GM18502 (cell line): ENCODE measurements at regions not wholly inside any gene's neighbourhood (a gene's known extent, or its start where the extent isn't known, plus 50 kb on each side); places are given as distances from the start of the nearest gene placed in this dataset.

Experiments
- ATAC-seq: cut with Tn5 transposase; IDR thresholded peaks from one replicate; pipeline ENCODE4 v1.9.1; 2021; ENCODE audit warnings: mild to moderate bottlenecking; ENCODE audit not compliant: unreplicated experiment, poor library complexity

DNA sequence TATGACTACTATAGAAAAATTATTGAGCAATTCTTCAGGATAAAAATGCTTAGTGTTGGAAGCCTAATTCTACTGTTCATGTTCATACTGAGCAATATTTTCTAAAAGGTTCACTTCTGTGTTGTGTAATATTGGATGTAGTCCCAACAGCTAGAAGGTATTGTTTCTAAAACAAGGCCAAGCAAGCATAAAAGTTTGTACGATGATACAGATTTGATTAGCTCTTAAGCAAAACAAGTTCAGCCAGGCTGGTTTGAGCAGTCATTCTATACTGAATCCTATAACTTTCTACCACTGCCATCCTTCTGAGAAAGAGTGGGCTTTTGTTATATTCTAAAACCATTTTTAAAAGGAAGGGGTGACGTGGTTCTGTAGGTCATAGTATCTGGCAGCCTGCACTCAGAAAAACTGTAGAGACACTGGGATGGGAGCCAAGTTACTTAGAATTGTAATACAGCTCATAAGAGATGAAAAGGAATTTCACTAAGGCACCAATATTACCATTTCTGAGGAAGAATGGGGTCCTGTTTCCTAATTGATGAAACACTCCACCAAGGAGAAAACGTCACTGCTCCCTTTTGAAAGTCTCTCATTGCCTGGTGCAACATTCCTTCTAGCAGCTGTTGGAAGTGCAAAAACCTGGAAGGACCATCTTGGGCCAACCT lies 275.0 kb upstream of the DACH1 start:
- no peak for ATAC-seq

DNA sequence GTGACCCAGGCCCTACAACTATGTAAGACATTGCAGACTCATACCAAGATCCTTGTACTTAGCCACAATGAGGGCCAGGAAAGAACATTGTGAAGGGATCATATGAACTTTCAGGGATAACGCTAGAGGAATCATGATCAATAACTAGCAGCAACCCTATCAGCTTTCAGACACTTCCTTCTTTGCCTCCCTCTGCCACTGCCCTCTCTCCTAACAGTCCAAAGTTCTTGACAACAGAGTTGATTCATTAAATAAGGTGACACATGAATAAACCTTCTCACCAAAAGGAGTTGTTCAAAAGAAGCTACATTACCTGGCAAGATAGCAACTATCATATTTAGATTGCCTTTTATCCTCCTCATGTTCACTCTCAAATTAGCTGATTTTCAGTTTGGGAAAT lies 272.2 kb upstream of the DACH1 start:
- ATAC-seq, result no peak

DNA sequence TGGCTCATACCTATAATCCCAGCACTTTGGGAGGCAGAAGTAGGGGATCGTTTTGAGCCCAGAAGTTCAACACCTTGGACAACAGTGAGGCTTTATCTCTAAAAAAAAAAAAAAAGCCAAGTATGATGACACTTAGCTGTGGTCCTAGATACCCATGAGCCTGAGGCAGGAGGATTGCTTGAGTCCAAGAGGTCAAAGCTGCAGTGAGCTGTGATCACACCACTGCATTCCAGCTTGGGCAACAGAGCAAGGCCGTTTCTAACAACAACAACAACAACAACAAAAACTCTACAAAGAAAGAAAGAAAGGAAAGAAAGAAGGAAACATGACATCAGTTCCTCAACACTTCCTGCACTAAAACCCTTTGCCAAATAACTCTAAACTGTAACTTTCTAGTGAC lies 265.1 kb upstream of the DACH1 start:
- no peak for ATAC-seq

DNA sequence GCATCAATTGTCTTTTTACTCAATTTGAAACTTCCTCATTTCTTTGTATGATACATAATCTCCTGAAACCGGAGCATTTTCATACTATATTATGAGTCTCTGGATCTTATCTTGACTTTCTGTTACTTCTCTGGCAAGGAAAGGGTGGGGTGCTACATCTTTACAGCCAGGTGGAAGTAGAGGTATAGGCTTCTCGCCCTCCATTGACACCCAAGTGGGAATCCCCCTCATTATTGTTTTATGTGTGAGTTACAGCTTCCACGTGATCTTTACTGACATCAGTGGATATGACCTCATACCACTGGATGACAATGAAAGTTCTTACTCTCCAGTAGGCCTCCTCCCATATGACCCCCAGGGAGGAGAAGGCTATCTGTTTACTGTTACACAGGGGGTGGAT lies 262.1 kb upstream of the DACH1 start:
- no peak for ATAC-seq

DNA sequence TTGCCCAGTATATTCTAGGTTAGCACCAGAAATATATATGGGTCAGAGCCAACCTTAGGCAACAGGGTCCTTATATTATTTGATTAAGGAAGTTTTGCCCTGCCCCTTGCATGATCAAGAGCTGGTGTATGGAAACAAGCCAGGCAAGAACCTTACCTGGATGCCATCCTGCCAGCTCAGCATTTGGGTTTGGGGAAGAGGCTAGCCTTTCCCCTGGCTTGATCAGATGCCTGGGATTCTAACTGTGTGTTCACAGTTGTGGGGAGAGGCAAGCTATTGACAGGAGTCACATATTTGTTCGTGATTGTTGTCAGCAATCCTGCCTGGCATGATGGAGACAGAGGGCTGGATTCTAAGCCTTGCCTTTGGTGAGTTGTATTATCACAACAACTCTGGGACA lies 260.0 kb upstream of the DACH1 start:
- no peak for ATAC-seq

DNA sequence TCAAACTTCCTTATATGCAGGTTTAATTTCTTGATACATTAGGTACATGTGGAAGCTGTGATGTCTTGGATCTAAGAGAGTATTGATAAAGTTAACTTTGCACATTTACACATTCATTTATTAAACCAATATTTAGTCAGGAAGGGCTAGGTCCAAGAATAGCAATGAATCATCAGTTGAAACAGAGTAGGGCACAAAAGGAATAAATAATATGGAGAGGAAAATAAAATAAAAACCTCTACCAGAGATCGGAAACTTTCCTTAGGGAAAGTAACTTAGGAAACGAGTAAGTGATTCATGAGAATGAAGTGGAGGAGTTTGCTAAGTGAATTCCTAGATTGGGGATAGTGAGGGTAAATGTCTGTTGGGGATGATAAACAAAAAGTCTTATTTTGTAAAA lies 259.4 kb upstream of the DACH1 start:
- ATAC-seq, result no peak

DNA sequence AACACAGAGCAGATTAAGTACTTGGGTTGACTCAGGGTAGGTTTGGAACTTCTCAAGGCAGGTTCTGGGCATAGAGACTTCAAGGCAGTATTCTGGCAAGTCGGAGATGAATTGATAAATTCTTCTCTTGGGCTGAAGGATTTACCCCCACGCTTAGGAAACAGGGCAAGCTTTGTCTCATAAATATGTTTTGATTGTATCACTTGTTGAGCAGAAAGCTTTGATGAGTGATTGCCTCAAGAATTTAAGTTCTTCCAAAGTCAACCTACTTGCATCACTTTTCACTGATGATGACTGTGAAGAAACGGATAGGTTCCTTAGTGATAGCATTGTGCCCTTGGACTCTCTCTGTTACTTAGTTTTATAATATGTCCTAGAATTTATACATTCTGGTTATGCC lies 258.6 kb upstream of the DACH1 start:
- ATAC-seq, result no peak

DNA sequence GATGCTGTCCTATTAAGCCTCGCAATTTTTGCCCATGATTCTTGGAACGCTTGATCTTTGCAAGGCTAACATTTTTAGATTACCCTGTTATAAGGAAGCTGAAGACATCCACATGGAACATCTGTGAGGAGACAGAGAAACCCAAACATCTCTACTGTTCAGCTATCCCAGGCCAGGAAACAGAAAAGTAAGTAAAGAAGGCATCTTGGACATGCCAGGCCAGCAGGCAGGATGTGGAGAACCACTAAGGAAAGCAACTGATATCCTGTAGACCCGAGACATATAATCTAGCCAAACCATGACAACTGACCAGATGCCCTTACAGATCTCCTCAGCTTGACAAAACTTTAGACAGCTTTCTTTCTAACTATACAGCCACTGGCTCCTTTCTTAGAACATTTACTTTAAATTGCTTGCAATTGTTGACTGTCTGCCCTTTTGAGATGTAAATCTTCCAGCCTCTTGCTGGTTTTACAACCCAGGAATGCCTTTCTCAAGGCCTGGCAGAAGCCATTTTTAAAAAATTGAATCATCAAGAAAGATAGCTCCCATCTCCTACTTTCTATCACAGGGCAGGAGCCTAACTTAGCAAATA lies 255.8 kb upstream of the DACH1 start:
- no peak for ATAC-seq

DNA sequence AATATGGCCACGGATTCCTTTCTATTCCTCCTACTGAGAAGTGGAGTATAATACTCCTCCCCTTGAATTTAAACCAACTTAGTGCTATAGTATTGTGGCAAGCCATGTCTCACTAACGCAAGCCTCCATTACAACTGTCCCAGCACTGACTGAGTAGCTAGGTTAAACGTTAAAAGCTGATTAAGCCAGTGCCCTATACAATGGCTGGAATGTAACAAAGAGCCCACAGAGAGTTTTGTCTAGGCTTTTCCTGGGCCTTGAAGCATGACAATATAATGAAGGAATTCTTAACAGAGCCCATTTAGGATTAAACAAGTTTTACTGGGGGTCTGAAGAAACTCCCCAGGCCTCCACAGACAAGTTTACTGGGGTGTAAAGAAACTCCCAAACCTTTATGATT lies 254.5 kb upstream of the DACH1 start:
- ATAC-seq, result no peak

DNA sequence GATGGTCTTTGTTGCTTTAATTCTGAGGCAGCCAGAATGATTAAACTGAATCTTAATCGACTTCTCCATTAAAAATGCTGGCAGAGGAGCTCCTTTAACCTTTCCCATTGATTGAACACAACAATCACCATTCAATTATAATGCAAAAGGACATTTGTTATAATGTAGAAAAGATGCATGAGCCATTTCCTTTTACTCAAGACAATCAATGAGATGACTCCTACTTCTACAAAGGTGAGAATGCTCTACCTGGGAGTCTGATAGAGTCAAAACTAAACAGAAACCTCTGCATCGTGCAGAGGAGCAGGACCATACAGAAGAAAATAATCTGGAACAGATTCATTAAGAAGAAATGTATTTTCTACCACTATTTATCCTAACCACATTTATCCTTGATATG lies 253.6 kb upstream of the DACH1 start:
- no peak for ATAC-seq

DNA sequence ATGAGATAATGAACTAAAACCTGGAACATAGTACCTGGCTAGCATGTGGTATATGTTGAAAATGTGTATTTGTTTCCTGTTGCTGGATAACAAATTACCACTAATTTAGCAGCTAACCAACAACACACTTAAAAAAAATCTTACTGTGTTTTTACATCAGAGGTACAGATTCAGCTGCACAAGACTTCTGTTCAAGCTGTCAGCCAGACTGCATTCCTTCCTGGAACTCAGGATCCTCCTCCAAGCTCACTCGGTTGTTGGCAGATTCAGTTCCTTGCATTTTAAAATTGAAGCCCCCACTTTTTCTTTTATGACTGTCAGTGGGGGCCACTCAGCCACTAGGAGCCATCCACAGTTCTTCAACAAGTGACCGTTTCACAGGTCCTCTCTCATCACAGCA lies 246.9 kb upstream of the DACH1 start:
- ATAC-seq, result no peak

DNA sequence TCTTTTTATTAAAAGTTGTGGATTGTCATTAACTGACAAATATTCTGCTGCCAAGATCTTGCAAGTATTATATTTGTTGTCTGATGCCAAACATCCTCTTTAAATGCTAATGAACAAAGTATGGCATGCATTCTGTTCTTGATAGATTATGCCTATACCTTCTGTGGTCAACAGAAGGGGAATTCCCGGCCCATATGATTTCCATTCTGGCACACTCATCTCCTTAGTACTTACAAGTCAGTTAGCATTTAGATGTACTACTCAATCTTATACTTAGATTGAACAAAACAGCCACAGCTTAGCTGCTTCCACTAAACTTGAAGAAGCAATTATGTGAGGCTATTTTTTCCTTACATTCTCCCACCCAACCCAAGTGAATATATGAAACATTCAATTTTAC lies 246.1 kb upstream of the DACH1 start:
- no peak for ATAC-seq

DNA sequence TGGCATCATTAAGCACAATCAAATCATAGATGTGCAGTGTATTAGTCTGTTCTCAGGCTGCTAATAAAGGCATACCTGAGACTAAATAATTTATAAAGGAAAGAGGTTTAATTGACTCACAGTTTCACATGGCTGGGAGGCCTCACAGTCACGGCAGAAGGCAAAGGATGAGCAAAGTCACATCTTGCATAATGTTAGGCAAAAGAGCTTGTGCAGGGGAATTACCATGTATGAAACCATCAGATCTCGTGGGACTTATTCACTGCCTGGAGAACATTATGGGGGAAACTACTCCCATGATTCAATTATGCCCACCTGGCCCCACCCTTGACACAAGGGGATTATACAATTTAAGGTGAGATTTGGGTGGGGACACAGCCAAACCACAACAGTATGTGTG lies 245.2 kb upstream of the DACH1 start:
- no peak for ATAC-seq

DNA sequence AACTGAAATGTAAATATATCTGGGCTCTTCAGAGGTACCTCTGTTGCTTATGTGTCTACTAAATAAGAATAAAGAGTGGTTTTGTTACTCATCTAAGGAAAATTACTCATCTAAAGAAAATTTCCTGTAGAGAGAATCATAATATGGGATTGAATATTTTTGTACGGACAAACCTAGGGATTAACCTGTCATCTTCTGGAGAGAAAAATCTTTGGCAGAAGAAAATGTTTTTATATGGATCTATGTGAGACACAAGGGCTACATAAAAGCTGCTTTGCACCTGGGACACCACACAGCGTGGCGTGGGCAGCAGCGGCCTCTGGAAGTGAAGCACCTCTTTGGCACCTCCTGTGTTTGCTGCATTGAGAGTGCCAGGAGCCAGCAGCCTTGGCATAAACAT lies 242.9 kb upstream of the DACH1 start:
- ATAC-seq, result no peak

DNA sequence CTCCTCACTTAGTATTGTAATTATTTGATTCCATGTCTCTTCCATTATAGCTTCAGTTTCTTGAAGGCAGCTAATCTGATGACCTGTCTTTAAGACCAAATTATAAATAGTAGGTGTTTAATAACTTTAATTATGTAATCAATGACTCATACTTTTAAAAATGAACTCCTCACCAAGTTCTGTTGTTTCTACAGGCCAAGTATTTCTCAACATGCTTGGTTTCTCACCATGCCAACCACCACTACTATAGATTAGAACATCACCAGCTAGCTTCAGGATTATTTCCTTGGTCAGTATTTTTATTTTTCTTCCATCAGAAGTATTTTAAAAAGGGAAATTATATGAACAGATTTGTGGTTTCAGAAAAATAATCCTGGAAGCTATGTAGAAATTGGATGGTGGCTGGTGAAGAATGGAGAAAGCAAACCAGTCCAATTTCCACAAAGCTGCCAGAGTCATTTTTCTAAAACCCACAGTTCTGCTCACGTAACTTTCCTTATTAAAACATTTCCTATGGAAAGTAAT lies 237.7 kb upstream of the DACH1 start:
- no peak for ATAC-seq

DNA sequence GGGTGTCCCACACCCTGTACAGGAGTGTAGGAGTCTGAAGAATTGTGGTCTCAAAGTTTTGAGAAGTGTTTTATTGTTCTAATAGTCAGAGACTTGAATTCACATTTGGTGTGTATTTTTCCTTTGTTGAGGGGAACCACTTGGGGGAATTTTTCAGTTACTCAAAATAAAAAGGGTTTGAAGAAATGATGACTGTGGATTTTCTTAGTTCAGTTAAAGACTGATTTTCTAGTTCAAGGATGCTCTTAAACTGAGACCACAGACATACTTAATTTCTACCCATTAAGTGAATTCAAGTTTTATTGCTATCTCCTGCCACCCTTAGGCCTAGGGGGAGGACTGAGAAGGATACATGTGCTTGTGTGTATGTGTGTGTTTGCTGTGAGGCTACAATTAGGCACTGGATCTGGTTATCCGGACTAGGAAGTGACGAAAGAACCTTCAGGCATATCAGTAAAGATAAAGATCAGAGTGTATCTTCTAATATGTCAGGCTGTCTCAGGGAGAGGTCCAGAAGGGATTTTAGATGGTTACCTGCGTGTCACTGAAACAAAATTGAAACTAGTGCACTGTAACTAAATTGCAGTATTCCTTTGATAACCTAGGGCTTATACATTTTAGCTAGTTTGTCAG lies 234.9 kb upstream of the DACH1 start:
- no peak for ATAC-seq

DNA sequence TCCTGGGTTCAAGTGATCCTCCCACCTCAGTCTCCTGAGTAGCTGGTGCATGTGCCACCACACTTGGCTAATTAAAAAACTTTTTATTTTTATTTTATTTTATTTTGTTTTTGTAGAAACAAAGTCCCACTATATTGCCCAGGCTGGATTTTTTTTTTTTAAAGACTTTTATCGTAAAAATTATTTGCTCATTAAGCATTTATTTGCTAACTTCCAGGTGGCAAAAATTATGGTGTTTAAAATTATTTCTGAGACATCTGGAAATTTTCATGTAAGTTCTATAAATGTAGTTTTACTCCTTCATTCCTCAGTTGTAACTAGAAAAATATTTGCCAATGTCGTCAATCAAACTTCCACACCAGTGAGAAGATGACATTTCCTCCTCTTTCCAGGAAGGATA lies 233.3 kb upstream of the DACH1 start:
- no peak for ATAC-seq

DNA sequence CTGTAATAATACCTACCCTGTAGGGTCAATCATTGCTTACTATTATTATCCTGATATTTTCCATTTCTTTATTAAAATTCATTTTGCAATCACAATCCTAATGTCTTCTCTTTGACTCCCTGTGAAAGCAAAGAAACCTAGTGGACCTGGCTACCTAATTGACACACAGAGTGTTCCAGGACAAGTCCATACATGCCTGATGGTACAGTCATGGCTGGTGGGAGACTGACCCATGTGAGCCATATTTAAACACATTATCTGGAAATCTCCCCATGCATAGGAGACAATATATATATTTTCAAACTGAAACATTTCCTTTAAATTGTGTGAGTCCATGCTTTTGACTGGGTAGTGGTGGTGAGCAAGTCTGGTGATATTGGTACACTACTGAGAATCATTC lies 230.6 kb upstream of the DACH1 start:
- ATAC-seq, result no peak

DNA sequence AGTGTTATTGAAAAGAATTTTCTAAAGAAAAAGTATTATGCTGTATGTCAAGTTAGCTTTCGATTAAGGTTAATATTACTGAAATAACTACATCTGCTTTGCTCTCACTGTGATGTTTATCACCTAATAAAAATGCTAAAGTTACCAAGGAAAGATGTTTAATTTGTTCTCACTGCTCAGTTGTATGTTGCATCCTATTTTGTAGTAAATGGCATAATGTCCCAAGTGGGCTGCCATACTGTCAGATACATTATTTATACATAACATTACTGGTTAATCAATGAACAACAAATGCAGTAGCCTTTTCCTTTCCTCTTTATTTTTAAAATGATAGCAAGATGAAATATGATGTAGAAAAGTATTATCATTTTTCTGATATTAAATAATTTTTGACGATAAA lies 226.3 kb upstream of the DACH1 start:
- ATAC-seq, result no peak

DNA sequence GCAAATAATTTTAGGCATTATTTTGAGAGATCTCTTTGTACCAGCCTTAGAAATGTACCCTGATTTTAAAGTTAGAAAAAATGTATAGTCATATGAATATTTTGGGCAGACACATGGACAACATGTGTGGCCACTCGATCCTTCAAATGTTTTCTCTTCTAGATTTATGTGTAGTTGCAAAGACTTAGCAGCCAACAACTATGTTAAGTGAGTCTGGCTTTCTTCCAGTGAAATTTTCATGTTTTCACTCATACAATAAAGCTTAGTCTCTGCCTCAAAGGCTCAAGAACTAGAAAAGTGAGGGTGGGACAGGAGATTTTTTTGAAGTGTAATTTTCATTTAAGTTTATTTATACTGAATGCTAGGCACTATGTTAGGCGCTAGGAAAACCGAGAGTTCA lies 207.7 kb upstream of the DACH1 start:
- no peak for ATAC-seq

DNA sequence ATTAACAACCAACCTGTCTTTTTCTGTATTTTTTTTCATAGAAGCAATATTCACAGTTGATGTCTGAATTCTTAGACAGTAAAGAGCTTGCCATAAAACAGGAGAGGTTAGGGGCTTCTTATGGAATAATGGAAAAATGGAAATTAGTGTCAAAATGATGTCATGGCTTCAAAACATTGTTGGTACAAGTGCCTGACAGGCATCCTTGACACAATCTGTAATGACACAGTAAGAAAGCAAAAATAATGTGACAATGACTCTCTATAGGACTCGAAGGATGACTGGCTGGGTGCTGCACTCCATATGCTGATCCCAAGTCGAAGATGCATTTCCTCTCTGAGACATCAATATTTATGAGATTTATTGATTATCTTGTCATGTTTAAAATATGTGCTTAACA lies 205.3 kb upstream of the DACH1 start:
- ATAC-seq, result no peak

DNA sequence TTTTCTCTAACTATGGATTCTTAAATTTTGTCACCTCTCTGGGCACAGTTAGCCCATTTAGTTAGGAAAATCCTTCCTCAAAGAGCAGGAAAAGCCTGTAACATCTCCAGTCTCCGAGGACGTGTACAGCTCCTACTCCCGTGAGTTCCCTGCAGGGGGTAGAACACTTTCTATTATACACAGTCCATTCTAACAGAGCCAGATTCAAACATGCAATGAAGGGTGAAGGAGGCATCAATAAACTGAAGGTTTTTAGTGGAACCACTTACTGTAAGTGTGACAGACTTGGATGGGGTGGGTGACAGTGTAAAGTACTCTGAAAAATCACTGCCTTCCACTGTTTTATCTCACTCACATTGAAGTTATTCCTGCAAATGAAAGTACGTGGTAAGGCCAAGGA lies 204.7 kb upstream of the DACH1 start:
- ATAC-seq, result no peak
